Uterus (tissue), 3 donors: ENCODE measurements at regions not wholly inside any gene's neighbourhood (a gene's known extent, or its start where the extent isn't known, plus 50 kb on each side); places are given as distances from the start of the nearest gene placed in this dataset.
"Not testable (repeated sequence)": the region's sequence is repeated elsewhere in the genome, so short reads cannot be mapped to it uniquely, and the experiment has no call there.

Experiments used
- DNase-seq, 2 donors: peaks; one replicate each; pipeline ENCODE4 v3.0.0-alpha.2; 2019 to 2020
- H3K27ac ChIP-seq, 2 donors: fragments of 200-600 bp; sonication (generic); 1 replicate in 1 of 2; 2 replicates in 1 of 2; pipeline ENCODE4 v1.5.1; 2016 to 2018
- H3K27me3 ChIP-seq, 2 donors: fragments of 200-600 bp; sonication (generic); one replicate each; pipeline ENCODE4 v1.5.1; 2018 to 2019; ENCODE audit warnings: control low read depth in 1 of 2
- H3K36me3 ChIP-seq, 2 donors: fragments of 200-600 bp; sonication (generic); one replicate each; pipeline ENCODE4 v1.5.1; 2019; ENCODE audit warnings: control low read depth in 1 of 2
- H3K4me1 ChIP-seq, 2 donors: fragments of 200-600 bp; sonication (generic); one replicate each; pipeline ENCODE4 v1.5.1; 2018 to 2019; ENCODE audit warnings: control low read depth in 1 of 2
- H3K4me3 ChIP-seq, 2 donors: fragments of 200-600 bp; sonication (generic); 1 replicate in 1 of 2; 2 replicates in 1 of 2; pipeline ENCODE4 v1.5.1; 2018 to 2019; ENCODE audit warnings: mild to moderate bottlenecking in 1 of 2
- H3K9me3 ChIP-seq, 2 donors: fragments of 200-600 bp; sonication (generic); one replicate each; pipeline ENCODE4 v1.5.1; 2019; ENCODE audit warnings: control low read depth in 1 of 2
- CTCF ChIP-seq, 4 experiments: fragments of 200-600 bp in 2 of 4; fragments of 450-650 bp in 2 of 4; sonication (generic) in 2 of 4; IDR thresholded peaks; one replicate each; pipeline ENCODE4 v1.5.1; 2016 to 2019; ENCODE audit warnings: antibody characterized with exemption in 4 of 4, mild to moderate bottlenecking in 2 of 4, moderate library complexity in 1 of 4
- POLR2A ChIP-seq, 2 donors: fragments of 450-650 bp; IDR thresholded peaks; one replicate each; pipeline ENCODE4 v1.6.1; 2016; ENCODE audit warnings: antibody characterized with exemption in 2 of 2, mild to moderate bottlenecking in 1 of 2, moderate library complexity in 1 of 2
- intact Hi-C: fragments of 100-400 bp; cut with DNase I; formaldehyde crosslinking; loops from one replicate; pipeline ENCODE4 v1.15.1; 2023; ENCODE audit warnings: low total_unique reads
- donor health status: DM: yes; HTN: yes; CAD: no.

DNA sequence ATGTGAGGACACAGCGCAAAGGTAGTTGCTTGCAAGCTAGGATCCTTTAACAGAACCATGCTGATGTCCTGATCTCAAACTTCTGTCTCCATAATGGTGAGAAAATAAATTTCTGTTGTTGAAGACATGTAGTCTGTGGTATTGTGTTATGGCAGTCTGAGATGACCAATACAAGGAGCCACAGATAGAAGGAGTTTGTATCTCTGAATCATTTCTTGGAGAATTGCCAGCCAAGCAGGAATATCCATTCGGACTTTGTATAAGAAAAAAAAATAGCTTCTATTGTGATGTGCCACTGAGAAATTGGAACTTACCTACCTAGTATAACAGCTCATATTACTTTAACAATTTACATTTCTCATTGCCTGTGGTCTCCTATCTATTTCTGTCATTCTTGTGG, 447.6 kb upstream of the CA10 start:
- Histone ChIP-seq H3K9me3 (no peaks in the 10 kb centered on the region), H3K4me3 (no peak overlapping the region), H3K36me3 (no peaks in the 10 kb centered on the region), H3K4me1 (no peaks in the 10 kb centered on the region), H3K27ac (no peak overlapping the region), H3K27me3 (no peaks in the 10 kb centered on the region)
- DNase-seq, result no peak
- intact Hi-C loops, result no loop called here
- no peak for TF ChIP-seq POLR2A (IDR thresholded peaks at IDR 0.05)
- TF ChIP-seq CTCF (IDR thresholded peaks at IDR 0.05), result no peak

GRCh38 chr17:52604105-52604504, 445.6 kb upstream of the CA10 start:
- H3K36me3 ChIP-seq, result no peaks in the 10 kb centered on the region
- no peak for DNase-seq
- H3K27me3 ChIP-seq, result no peaks in the 10 kb centered on the region
- TF ChIP-seq POLR2A (IDR thresholded peaks at IDR 0.05), result no peak
- H3K9me3 ChIP-seq, result no peaks in the 10 kb centered on the region
- H3K27ac ChIP-seq, result no peak overlapping the region
- no peak overlapping the region for H3K4me3 ChIP-seq
- intact Hi-C loops, result no loop called here
- no peaks in the 10 kb centered on the region for H3K4me1 ChIP-seq

DNA sequence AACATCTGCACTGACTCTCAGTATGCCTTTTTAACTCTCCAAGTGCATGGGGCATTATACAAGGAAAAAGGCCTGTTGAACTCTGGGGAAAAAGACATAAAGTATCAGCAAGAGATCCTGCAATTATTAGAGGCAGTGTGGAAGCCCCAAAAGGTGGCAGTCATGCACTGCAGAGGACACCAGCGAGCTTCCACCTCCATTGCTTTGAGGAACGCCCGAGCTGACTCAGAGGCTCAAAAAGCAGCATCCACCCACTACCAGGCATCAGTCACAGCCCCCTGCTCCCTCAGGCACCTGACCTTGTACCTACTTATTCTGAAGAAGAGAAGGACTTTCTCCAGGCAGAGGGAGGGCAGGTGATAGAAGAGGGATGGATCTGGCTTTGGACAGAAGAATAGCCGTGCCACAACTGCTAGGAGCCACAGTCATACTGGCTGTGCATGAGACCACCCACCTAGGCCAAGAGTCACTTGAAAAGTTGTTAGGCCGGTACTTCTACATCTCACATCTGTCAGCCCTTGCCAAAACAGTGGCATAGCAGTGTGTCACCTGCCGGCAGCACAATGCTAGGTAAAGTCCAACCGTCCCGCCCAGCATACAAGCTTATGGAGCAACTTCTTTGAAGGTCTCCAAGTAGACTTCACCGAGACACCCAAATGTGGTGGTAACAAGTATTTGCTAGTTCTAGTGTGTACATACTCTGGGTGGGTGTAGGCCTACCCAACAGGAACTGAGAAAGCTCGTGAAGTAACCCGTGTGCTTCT, 439.1 kb upstream of the CA10 start:
- H3K27me3 ChIP-seq, DNase-seq, H3K9me3 ChIP-seq, H3K4me1 ChIP-seq, H3K4me3 ChIP-seq, H3K36me3 ChIP-seq, intact Hi-C loops, H3K27ac ChIP-seq: not testable (repeated sequence)

- no peak for TF ChIP-seq POLR2A (IDR thresholded peaks at IDR 0.05)
- no peak for TF ChIP-seq CTCF (IDR thresholded peaks at IDR 0.05)
- intact Hi-C loops, result no loop called here
- H3K36me3 ChIP-seq, result no peaks in the 10 kb centered on the region
- no peaks in the 10 kb centered on the region for H3K9me3 ChIP-seq
- DNase-seq, result no peak
- H3K4me3 ChIP-seq, result no peak overlapping the region
- no peaks in the 10 kb centered on the region for H3K27me3 ChIP-seq
- H3K4me1 ChIP-seq, result no peaks in the 10 kb centered on the region
- H3K27ac ChIP-seq, result no peak overlapping the region
Observed at GRCh38 chr17:52594516-52594915, 436.0 kb upstream of the CA10 start.

- no peak for DNase-seq
Observed at GRCh38 chr17:52546990-52547389, 388.5 kb upstream of the CA10 start.

GRCh38 chr17:52546493-52546892, 388.0 kb upstream of the CA10 start:
- H3K27me3 ChIP-seq, result no peaks in the 10 kb centered on the region
- TF ChIP-seq CTCF (IDR thresholded peaks at IDR 0.05) (no peak), POLR2A (IDR thresholded peaks at IDR 0.05) (no peak)
- H3K4me3 ChIP-seq, result no peak overlapping the region
- no peak for DNase-seq
- intact Hi-C loops, result no loop called here
- no peaks in the 10 kb centered on the region for H3K9me3 ChIP-seq
- no peak overlapping the region for H3K27ac ChIP-seq
- H3K36me3 ChIP-seq, result no peaks in the 10 kb centered on the region
- H3K4me1 ChIP-seq, result no peaks in the 10 kb centered on the region

More at GRCh38 chr17:52546990-52547389, 388.5 kb upstream of the CA10 start:
- TF ChIP-seq CTCF (IDR thresholded peaks at IDR 0.05) (no peak), POLR2A (IDR thresholded peaks at IDR 0.05) (no peak)
- no peak overlapping the region for H3K4me3 ChIP-seq
- no peak overlapping the region for H3K27ac ChIP-seq
- H3K36me3 ChIP-seq, result no peaks in the 10 kb centered on the region
- H3K9me3 ChIP-seq, result no peaks in the 10 kb centered on the region
- intact Hi-C loops, result no loop called here
- no peaks in the 10 kb centered on the region for H3K27me3 ChIP-seq
- H3K4me1 ChIP-seq, result no peaks in the 10 kb centered on the region
